GM21786 (cell line): ENCODE measurements at regions not wholly inside any gene's neighbourhood (a gene's known extent, or its start where the extent isn't known, plus 50 kb on each side); places are given as distances from the start of the nearest gene placed in this dataset.

Experiments
- ATAC-seq: cut with Tn5 transposase; IDR thresholded peaks from one replicate; pipeline ENCODE4 v1.9.1; 2021; ENCODE audit not compliant: unreplicated experiment

DNA sequence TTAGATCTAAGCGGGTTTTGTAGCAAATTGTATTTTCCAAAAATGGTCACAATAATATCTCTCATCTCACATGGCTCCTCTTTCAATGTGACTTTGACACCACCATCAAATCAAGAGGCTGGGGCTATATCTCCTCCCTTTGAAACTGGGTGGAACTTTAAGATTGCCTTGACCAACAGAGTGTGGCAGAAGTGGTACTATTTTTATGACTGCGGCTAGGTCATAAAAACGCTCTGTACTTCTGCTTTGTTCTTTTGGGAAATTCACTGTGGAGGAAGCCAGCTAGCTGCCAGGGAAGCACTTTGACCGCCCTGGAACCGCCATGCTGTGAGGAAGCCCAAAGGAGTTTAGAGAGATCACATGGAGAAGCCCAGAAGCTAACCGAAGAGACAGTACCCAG, 50.7 kb upstream of the ACOT11 start:
- ATAC-seq = no peak

DNA sequence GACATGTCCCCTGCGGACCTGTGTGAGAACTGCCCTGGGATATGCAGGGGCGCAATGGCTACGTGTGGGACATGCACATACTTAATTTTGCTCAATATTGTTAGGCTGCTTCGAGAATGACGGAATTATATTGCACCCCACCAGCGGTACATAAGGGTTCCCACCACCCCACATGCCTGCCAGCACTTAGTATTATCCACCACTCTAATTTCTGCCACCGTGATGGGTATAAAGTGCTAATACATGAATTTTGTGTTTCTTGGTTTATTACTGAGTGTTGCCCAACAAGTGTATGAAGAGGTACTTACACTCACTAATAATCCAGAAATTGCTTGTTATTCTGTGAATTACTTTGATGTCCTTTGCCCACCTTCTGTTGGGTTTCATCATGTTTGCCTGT, 52.1 kb upstream of the ACOT11 start:
- no peak for ATAC-seq

DNA sequence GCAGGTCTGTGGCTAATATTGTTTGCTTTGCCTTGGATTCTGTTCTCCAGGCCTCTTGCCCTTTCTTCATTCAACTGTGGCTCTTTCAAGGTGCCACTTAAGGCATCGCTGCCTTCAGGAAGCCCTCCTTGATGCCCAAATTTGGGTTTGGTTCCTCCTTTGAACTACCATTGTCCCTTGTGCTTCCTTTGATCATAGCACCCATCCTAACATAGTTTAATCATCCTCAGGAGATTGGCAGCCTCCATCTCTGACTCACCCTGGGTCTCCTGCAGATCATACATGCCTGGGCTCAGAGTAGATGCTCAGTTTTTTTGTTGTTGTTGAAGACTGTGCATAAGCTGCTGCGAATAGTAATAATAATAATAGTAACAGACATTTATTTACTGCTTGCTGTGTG, 54.4 kb upstream of the ACOT11 start:
- no peak for ATAC-seq

DNA sequence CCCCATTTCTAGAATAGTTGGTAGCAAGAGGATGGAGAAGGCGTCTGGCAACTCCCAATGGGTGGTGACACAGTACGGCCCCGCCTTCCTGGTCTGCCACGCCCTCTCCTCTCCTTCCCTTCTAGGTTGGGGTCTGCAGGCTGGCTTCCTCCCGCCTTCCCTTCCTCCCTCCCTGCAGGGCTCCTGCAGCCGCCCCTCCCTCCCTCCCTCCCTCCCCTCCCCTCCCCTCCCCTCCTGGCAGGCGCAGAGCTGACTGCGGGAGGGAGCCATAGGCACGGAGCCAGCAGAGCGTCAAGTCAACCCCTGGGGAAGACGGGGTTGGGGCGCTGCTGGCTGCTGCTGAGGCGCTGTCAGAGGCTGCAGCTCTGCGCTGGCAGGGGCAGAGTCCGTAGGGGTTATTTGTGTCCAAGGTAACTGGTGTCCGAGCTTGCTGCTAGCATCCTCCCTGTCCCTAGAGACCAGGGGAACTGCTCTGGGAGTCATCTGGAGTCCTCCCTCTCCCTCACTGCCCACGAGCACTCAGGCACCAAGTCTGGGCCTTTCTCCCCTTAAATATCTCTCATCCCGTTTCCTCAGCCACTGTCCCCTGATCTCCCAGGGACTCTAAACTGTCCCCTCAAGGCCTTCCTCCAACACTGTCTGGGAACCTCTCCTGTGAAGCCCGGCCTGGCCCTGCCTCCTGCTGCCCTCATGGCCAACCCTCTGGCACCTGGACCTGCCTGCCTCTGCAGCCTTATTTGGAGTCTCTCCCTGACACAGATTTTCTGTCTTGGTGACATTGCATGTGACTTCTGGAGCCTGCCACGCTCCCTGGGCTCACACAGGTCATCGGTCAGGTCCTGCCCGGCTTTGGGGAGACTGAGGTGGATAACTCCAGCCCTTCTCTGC, 57.4 kb upstream of the ACOT11 start:
- no peak for ATAC-seq

DNA sequence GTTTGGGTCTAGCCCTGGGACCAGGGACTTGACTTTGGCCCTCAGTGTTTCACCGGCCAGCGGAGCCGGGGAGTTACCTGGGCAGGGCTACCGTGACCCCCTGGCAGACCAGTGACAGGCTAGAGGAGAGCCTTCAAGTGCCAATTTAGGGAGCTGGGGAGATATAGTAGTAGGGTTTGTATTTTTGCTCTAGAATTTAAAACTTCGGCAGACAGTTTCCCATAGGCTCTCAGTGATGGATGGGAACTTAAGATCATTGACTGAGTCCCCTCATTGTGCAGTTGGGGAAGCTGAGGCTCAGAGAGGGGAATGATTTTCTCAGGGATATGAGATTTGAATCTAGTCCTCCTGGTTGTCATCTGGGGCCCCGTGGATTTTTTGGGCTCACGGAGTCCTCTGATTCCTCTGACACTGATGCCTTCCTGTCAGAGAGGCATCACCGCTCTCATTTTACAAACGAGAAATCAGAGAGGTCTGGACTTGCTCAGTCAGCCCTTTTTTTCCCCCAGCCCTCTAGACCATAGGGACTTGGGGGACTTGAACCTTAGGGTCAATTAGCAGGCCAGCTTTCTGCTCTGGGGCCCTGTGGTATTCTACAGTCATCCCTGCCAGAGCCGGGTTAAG, 58.3 kb upstream of the ACOT11 start:
- ATAC-seq = no peak

DNA sequence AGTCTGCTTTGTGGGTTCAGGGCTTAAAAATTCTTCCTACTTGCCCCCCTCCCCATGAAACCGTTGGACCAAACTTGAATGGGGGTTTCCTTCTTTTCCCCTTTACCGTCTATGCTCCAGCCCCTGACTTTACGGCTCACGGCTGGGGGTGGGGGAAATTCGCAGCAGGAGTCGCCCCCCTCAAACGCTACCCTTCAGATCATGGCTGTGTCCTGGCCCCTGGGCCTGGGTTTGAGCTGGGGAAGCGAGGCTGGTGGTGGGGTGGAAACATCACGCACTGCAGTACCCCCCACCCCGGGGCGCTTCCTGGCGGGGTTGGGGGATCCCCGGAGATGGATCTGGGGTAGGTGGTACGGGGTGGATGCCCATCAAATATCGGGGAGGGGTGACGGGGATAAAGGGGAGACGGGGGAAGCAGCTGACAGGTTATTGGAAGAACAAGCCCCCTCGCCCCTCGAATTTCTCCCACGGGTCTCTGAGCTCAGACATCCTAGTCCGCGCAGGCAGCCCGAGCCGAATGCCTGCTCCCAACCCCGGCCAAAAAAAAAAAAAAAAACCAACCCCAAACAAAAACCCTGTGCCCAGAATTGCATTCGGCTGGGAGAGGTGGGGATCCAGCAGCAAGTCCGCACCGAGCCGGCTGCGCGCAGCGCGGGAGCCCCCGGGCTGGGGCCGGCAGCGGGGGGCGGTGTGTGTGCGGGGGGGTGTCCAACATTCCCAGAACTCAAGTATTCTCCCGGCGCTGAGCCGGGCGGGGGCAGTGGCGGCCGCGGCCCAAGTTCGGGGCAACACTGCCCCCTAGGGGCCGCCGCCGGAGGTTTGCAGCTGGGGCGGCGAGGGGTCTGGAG, 59.0 kb upstream of the ACOT11 start:
- ATAC-seq = peak; percentile 57

DNA sequence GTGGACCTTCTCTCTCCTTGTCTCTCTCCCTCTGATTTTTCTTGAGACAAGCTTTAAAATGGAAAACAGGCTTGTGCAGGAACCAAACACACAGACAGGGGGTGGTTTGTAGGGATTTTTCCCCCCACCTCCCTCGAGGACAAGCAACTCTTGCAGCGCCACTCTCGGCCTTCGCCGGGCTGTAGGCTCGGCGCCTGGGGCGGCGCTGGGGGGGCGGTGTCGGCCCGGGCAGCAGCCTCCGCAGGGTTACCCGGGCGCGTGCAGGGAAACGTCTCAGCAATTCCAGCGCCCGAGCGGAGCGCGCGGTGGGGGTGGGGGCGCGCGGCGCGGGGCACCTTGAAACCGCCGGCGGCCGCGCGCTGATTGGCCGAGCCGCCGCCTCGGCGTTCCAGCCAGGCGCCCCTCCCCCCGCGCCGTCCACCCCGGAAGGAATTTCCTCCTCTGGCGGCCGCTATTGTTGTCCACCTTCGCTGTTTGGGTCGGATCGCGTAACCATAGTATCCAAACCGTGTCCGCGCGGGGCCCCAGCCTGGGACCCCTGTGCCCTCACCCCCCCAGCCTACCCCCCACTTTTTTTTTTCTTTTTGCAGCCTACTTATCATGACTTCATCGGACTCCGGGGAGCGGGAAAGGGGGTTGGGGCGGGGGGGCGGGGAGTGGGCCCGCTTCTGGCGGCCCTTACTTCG, 59.8 kb upstream of the ACOT11 start:
- peak; percentile 57 for ATAC-seq

DNA sequence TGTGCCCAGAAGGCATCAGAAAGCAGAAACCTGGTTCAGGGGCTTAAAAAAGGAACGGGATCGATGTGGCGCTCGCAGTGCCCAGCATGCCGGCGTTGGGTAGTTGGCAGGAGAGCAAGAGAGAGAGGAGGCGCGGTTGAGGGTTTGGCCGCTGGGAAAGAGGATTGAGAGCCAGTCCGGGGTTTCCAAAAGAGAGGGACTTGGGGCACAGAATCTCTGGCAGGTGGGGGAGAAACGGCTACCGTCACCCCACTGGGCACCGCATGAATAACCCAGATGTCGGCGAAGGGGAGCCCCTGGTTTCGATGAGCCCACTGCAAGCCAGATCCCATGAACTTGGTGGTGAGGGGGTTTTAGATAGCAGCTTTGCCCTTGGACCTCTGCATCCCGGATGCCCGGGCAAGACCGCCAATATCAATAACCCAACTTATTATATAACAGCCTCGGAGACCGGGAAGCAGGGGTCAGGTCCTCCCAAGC, 60.4 kb upstream of the ACOT11 start:
- no peak for ATAC-seq

DNA sequence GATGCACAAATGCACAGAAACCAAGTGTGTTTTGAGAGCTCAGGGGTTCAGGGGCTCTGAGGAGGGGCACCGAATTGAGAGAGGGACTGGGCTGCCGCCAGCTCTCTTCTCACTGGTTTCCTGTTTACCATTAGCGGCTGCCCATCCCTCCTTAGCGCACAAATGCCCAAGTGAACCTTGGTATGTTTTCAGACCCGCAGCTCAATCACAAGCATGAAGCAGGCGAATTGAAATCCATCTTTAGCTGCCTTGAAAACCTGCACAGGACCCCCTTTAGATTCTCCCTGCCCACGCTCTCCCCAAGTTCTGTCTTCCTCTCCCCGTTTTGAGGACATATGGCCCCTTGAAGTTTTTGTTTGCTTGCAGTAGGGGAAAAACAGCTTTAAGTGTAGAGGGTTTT, 61.1 kb upstream of the ACOT11 start:
- no peak for ATAC-seq

DNA sequence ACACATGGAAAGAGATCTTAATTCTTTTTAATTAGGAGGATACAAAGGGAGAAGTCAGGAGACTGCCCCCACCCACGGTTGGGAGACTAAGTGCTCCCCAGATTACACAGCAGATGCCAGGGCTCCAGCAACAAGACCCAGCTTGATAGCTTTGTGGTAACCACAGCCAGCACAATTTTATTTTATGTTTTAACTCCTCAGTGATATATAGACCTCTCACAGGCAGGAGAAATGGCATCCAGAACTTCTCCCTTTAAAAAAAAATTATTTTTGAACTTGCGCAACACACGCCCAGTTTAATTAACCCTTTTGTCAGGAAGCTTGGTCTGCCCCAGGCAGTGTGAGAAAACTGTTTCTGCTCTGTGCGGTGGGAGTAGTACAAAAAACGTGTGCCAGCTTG, 62.6 kb upstream of the ACOT11 start:
- ATAC-seq = no peak

DNA sequence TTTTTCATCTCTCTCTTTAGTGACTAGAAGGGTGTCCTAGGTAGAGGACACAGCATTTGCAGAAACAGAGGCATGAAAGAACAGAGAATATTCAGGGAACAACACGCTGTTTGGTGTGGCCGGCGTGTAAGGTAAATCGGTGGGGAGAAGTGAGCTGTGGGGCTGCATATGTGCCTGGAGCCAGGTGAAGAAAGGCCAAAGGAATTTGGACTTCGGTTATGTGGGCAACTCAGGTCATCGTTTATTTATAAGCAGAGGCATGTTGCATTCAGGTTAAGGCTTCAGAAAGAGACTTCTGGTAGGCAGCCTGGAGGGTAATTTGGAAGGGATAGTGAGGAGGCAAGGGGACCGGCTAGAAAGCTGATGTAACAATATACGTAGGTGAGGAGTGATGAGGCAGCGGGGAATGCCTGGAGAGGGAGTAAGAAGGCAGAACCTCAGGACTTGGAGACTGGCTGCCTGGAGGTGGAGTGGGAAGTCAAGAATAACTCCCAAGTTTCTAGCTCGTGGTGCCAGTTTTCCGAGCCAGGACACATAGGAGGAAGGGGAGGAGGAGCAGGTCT, 64.1 kb upstream of the ACOT11 start:
- no peak for ATAC-seq

DNA sequence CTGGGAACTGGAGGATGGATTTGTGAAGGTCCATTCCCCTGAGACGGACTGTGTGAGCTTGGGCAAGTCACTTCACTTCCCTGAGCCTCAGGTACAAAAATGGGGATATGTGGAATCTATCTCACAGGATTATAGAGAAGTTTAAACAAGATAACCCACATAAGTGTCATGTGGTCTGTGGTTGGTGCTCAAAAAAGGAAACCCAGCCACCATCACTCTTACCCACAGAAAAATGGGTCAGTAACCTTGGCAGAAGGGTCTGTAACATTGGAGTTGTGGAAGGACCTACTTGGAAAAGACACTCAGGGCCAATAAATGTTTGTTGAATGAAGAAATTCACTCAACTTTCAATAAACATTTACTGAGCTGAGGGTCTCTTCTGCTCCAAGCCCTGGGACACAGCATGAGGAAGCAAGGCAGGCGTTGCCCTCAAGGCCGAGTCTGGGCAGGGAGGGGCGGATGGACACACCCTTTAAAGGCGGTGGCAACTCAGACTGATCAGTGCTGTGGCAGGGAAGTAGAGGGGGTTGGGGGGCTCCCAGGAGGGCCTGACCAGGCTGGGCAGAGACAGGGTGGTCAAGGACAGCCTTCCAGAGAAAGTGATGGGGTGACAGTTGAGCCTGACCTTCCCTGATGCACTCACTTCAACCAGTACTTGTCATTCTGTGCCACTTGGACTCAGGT, 66.7 kb upstream of the ACOT11 start:
- ATAC-seq = no peak

DNA sequence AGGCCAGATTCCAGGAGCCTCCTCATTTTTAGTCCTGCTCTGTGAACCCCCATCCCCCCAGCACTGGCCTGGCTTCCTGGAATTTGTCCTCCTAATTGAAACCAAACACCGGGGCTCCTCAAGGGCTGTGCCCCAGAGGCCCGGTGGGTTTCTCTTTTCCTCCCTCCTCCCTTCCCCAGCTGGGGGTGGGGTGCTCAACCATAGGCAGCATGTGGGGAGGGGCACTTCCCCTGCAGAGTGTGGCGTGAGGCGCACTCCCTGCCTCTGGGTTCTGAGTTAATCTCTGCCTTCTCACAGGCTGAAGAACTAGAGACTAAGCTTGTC, 67.5 kb upstream of the ACOT11 start:
- ATAC-seq = no peak

DNA sequence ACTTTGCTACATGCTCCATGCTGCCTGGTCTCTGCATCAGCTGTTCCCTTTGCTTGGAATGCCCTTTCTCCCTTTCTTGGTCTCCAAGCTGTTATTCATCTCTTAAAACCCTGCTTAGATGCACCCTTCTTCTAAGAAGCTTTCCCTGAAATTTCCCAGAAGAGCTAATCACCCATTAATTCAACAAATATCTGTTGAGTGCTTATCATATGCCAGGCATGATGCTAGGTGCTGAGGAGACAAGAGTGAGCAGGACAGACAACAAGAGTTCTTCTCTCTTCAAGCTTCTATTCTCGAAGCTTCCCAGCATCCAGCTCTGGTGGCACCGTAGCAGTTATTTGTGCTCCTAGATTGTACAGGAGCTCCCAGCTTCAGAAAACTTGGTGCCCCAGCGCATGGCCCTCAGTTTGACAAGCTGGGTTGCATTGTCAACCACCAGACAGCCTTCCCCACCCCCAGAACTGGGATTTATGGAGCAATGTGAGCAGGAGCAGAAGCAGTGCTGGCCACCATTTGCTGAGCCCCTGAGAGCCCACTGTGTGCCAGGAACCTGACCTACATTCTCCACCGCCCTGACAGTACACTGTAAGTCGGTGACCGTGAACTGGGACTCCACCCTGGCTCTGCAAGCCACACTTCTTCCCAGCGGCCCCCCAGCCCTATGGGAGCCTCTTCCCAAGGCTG, 68.0 kb upstream of the ACOT11 start:
- no peak for ATAC-seq

DNA sequence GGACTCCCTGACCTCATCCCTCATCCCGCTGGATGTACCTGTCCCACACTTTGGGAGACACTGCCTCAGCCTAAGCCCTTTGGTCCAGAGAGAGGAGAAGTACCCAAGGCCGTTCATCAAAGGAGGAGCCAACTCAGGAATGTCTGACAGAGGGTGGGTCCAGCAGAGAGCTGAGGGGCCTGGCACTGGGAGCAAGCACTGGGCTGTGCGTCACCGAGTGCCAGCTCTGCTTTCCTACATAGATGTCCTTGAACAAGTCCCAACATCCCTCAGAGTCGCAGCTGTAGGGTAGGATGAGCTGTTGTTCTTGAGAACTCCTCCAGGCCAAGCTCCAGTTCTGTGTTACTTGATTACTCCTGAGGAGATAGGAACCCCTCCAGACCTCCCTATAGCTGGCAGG, 68.8 kb upstream of the ACOT11 start:
- ATAC-seq = no peak

DNA sequence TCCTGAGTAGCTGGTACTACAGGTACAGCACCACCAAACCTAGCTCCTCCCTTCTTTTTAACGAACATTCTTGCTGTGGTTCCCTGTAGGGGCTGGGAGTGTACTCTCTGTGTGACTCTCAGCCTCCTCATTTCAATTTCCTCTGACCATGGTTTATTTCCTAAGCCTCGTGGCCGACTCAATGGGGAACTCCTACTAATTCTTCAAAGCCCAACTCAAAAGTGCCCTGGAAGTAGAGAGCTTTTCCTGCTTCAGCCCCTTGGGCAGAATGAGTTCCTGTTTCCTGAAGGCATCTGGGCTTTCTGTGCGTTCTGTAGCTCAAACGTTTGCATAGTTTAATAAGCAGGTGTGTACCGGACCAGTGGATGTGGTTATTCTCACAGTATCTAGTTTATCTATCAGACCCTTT, 70.9 kb upstream of the ACOT11 start:
- ATAC-seq = no peak

DNA sequence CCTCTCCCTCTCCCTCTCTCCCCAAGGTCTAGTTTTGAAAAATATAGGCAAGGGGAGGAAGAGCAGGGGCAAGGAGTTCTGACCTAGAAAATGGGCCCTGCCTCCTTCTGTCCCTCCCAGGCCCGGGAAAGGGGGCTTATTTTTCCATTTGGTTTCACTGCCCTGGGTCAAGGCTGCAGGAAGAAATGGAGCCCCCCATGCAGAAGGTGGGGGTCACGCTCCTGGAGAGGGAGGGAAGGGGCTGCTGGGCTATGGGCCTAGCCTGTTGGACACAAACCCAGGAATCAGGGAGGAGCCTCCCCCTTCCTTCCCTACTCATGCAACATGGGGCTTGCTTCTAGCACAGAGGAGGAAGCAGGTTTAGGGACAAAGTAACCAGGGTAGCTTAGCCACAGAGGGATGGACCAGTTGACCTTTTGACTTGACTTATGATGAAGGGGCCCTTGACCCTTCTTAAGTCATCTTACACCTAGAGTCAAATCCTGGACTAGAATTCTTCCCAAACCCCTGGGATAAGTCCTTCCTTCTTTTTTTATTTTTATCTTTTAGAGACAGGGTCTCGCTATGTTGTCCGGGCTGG, 70.4 kb upstream of the SSBP3 start:
- no peak for ATAC-seq

DNA sequence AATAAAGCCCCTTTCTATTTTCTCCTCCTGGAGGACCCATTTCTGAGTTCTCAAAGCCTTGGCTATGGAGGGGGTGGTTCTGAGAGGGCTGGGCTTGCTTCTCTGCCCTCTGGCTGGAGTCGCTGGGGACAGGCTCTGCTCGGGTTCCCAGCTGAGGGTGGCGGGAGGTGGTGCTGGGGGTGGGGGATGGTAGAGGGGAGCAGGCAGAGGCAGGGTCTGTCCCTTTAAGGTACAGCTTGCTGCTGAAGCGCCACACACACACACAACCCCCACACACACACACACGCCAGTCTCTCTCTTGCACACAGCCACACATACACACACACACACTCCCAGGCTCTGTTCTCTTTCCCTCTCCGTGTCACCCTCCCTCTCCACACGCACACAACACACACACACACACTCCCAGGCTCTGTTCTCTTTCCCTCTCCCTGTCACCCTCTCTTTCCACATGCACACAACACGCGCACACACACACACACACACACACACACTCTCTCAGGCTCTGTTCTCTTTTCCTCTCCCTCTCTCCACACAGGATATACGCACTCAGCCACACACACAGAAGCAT, 69.8 kb upstream of the SSBP3 start:
- ATAC-seq = no peak

DNA sequence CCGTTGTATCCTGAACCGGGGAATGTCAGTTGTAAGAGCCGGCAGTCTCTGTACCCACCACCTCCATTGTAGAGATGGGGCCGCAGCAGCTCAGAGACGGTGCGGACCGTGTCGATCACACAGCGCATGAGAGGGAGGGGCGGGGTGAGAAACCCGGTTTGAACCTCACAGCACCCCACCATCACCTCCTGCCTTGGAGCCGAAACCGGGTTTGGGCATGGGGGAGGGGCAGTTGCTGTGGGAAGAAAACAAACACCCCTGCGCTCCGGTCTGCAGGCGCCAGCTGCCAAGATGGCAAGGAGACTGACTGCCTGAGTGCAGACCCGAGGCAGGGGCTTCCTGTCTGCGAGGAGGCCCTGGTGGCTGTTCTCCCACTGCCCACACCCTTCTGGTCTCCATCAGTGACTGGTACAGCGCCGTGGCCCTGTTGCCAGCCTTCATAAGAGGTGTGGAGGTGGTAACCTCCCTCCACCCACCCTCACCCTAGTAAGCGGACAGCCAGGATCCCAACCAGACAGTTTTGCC, 69.2 kb upstream of the SSBP3 start:
- ATAC-seq = no peak
